H1 (cell line): ENCODE measurements at regions not wholly inside any gene's neighbourhood (a gene's known extent, or its start where the extent isn't known, plus 50 kb on each side); places are given as distances from the start of the nearest gene placed in this dataset.

Experiments
- CTCF ChIA-PET: fragments of 300-600 bp; sonication (Branson Sonifier 250); formaldehyde crosslinking; loops from one replicate; lab custom pipeline; 2021; ENCODE audit not compliant: partially characterized antibody; lab: Charles Lee
- POLR2A ChIA-PET: fragments of 300-600 bp; sonication (Branson Sonifier 250); formaldehyde crosslinking; loops from one replicate; lab custom pipeline; 2021; ENCODE audit warnings: inconsistent platforms; ENCODE audit not compliant: partially characterized antibody; lab: Charles Lee
- DNase-seq, 2 experiments: peaks; one replicate each; pipeline versions ENCODE4 v3.0.0 to v3.0.0-alpha.2; 2010 to 2022; ENCODE audit warnings: low spot score in 2 of 2, low read depth in 1 of 2, mixed read lengths in 1 of 2
- FAIRE-seq: peaks from 2 replicates; lab custom pipeline; 2011; peaks lifted over from hg19 to GRCh38; lab: Jason Lieb, UNC
- H2AFZ ChIP-seq: 2 replicates; pipeline ENCODE4 v1.8.1; 2012; ENCODE audit warnings: low read length, inconsistent platforms
- H2AK5ac ChIP-seq: 2 replicates; pipeline ENCODE4 v1.6.1; 2013; ENCODE audit warnings: low read depth, low read length
- H2BK120ac ChIP-seq: replicated peaks from 2 replicates; pipeline ENCODE3; 2013; ENCODE audit warnings: low read depth, low read length, inconsistent platforms
- H2BK12ac ChIP-seq: 2 replicates; pipeline ENCODE4 v1.6.1; 2013; ENCODE audit warnings: low read depth, low read length
- H2BK15ac ChIP-seq: 2 replicates; pipeline ENCODE4 v1.6.1; 2013; ENCODE audit warnings: low read length
- H2BK20ac ChIP-seq: 2 replicates; pipeline ENCODE4 v1.6.1; 2013; ENCODE audit warnings: low read length
- H2BK5ac ChIP-seq: 2 replicates; pipeline ENCODE4 v1.6.1; 2013; ENCODE audit warnings: low read depth, low read length
- H3K14ac ChIP-seq: 2 replicates; pipeline ENCODE4 v1.6.1; 2013; ENCODE audit warnings: inconsistent platforms; ENCODE audit not compliant: insufficient read length
- H3K18ac ChIP-seq: 2 replicates; pipeline ENCODE4 v1.6.1; 2013; ENCODE audit warnings: low read length; ENCODE audit errors: extremely low read depth
- H3K23ac ChIP-seq: 2 replicates; pipeline ENCODE4 v1.6.1; 2013; ENCODE audit warnings: inconsistent platforms; ENCODE audit not compliant: insufficient read length
- H3K23me2 ChIP-seq: 2 replicates; pipeline ENCODE4 v1.6.1; 2013; ENCODE audit warnings: low read depth, low read length
- H3K27ac ChIP-seq: 2 replicates; pipeline ENCODE4 v1.6.1; 2011; ENCODE audit warnings: low read depth, low read length, inconsistent platforms
- H3K27me3 ChIP-seq, 4 experiments: replicated peaks in 1 of 4; 1 replicate in 1 of 4; 2 replicates in 3 of 4; pipeline versions ENCODE4 v1.6.1 to v1.8.1; 2011 to 2013; ENCODE audit warnings: low read length in 3 of 4, mild to moderate bottlenecking in 3 of 4, inconsistent platforms in 2 of 4, mixed read lengths in 2 of 4, moderate library complexity in 1 of 4; ENCODE audit not compliant: control insufficient read depth in 3 of 4, insufficient read depth in 3 of 4; ENCODE audit errors: extremely low read depth in 1 of 4
- H3K36me3 ChIP-seq, 4 experiments: 2 replicates each; pipeline versions ENCODE4 v1.6.1 to v1.8.1; 2011 to 2013; ENCODE audit warnings: mild to moderate bottlenecking in 4 of 4, low read length in 3 of 4, moderate library complexity in 2 of 4, control low read depth in 1 of 4, inconsistent platforms in 1 of 4; ENCODE audit not compliant: insufficient read depth in 4 of 4, control insufficient read depth in 2 of 4
- H3K4ac ChIP-seq: replicated peaks from 2 replicates; pipeline ENCODE3; 2013; ENCODE audit warnings: low read length, low read depth, mixed read lengths, inconsistent platforms; ENCODE audit not compliant: insufficient read length
- H3K4me1 ChIP-seq, 4 experiments: replicated peaks in 1 of 4; 1 replicate in 1 of 4; 2 replicates in 3 of 4; pipeline versions ENCODE4 v1.6.1 to v1.8.1; 2011 to 2013; ENCODE audit warnings: low read length in 3 of 4, inconsistent platforms in 2 of 4, mixed read lengths in 1 of 4; ENCODE audit not compliant: insufficient read depth in 4 of 4, control insufficient read depth in 3 of 4
- H3K4me2 ChIP-seq, 2 experiments: 2 replicates each; pipeline versions ENCODE4 v1.6.1 to v1.8.1; 2011 to 2013; ENCODE audit warnings: low read depth in 2 of 2, low read length in 2 of 2, control low read depth in 1 of 2, inconsistent platforms in 1 of 2, mild to moderate bottlenecking in 1 of 2; ENCODE audit not compliant: insufficient read depth in 1 of 2
- H3K4me3 ChIP-seq, 4 experiments: fragments of 200-600, 300-600 bp in 1 of 4; sonication (generic), shearing (Covaris generic), sonication (Bioruptor Twin) in 1 of 4; 2 replicates each; pipeline versions ENCODE4 v1.5.1 to v1.8.1; 2011 to 2016; ENCODE audit warnings: low read length in 4 of 4, low read depth in 3 of 4, control low read depth in 2 of 4, inconsistent platforms in 2 of 4, mild to moderate bottlenecking in 2 of 4, mixed read lengths in 1 of 4, moderate library complexity in 1 of 4; ENCODE audit not compliant: insufficient read depth in 2 of 4; ENCODE audit errors: extremely low read depth in 1 of 4
- H3K56ac ChIP-seq: replicated peaks from 2 replicates; pipeline ENCODE3; 2013; ENCODE audit warnings: low read depth, mild to moderate bottlenecking, mixed read lengths, low read length, inconsistent platforms; ENCODE audit not compliant: insufficient read length
- H3K79me1 ChIP-seq: 2 replicates; pipeline ENCODE4 v1.6.1; 2013; ENCODE audit warnings: low read depth, low read length, control low read depth
- H3K79me2 ChIP-seq, 2 experiments: 2 replicates each; pipeline versions ENCODE4 v1.6.1 to v1.8.1; 2012 to 2013; ENCODE audit warnings: low read length in 2 of 2, mild to moderate bottlenecking in 2 of 2, inconsistent platforms in 1 of 2; ENCODE audit not compliant: insufficient read depth in 2 of 2, control insufficient read depth in 1 of 2
- H3K9ac ChIP-seq, 4 experiments: replicated peaks in 1 of 4; 1 replicate in 1 of 4; 2 replicates in 3 of 4; pipeline versions ENCODE4 v1.6.1 to v1.8.1; 2011 to 2013; ENCODE audit warnings: low read depth in 3 of 4, low read length in 3 of 4, control low read depth in 2 of 4, mild to moderate bottlenecking in 2 of 4, moderate library complexity in 2 of 4, inconsistent platforms in 1 of 4; ENCODE audit errors: extremely low read depth in 1 of 4
- H3K9me3 ChIP-seq, 2 experiments: 2 replicates each; pipeline versions ENCODE4 v1.6.1 to v1.8.1; 2012 to 2013; ENCODE audit warnings: mild to moderate bottlenecking in 2 of 2, moderate library complexity in 2 of 2, control low read depth in 1 of 2, inconsistent platforms in 1 of 2, low read depth in 1 of 2, low read length in 1 of 2, mixed read lengths in 1 of 2; ENCODE audit not compliant: insufficient read depth in 2 of 2
- H4K20me1 ChIP-seq, 2 experiments: replicated peaks in 1 of 2; 2 replicates each; pipeline versions ENCODE3 to v1.8.1; 2011 to 2013; ENCODE audit warnings: inconsistent platforms in 2 of 2, low read length in 2 of 2, mild to moderate bottlenecking in 1 of 2; ENCODE audit not compliant: insufficient read depth in 2 of 2, control insufficient read depth in 1 of 2
- H4K5ac ChIP-seq: 2 replicates; pipeline ENCODE4 v1.6.1; 2013; ENCODE audit warnings: low read length, low read depth, mixed read lengths, inconsistent platforms; ENCODE audit not compliant: insufficient read length
- H4K8ac ChIP-seq: 2 replicates; pipeline ENCODE4 v1.8.0; 2013; ENCODE audit warnings: mild to moderate bottlenecking, moderate library complexity, low read length, inconsistent platforms; ENCODE audit not compliant: insufficient read depth; ENCODE audit errors: extremely low read depth
- H4K91ac ChIP-seq: replicated peaks from 2 replicates; pipeline ENCODE3; 2013; ENCODE audit warnings: low read length, mixed read lengths, inconsistent platforms; ENCODE audit not compliant: insufficient read length
- BACH1 ChIP-seq: IDR thresholded peaks from 2 replicates; pipeline ENCODE4 v1.6.1; 2012; ENCODE audit warnings: low read length, improper control_type of control experiment
- CBX5 ChIP-seq: fragments of 300-800, 300-1000 bp; sonication (generic); IDR thresholded peaks from 2 replicates; pipeline ENCODE4 v1.7.1; 2016; ENCODE audit warnings: antibody characterized with exemption, low read length, low read depth
- CHD2 ChIP-seq: IDR thresholded peaks from 2 replicates; pipeline ENCODE4 v1.6.1; 2012; ENCODE audit warnings: low read length, improper control_type of control experiment
- EZH2 ChIP-seq: fragments of 200-600 bp; sonication (generic); IDR thresholded peaks from 2 replicates; pipeline ENCODE4 v1.7.1; 2012; ENCODE audit warnings: low read depth, mild to moderate bottlenecking, moderate library complexity, low read length, inconsistent platforms; ENCODE audit not compliant: severe bottlenecking
- GABPA ChIP-seq: IDR thresholded peaks from 2 replicates; pipeline ENCODE4 v1.6.1; 2011; ENCODE audit warnings: mild to moderate bottlenecking, low read length, moderate library complexity, borderline replicate concordance; ENCODE audit not compliant: insufficient read depth
- GTF2F1 ChIP-seq: IDR thresholded peaks from 2 replicates; pipeline ENCODE4 v1.6.1; 2012; ENCODE audit warnings: low read depth, low read length, improper control_type of control experiment, borderline replicate concordance
- KDM4A ChIP-seq: IDR thresholded peaks from one replicate; pipeline ENCODE4 v1.7.1; 2012; ENCODE audit warnings: low read depth, mild to moderate bottlenecking, moderate library complexity, low read length, inconsistent platforms; ENCODE audit not compliant: severe bottlenecking
- KDM5A ChIP-seq: fragments of 200-600 bp; IDR thresholded peaks from 2 replicates; pipeline ENCODE4 v1.7.1; 2012; ENCODE audit warnings: mild to moderate bottlenecking, low read length, inconsistent platforms, mixed read lengths
- MAX ChIP-seq: IDR thresholded peaks from 2 replicates; pipeline ENCODE4 v1.6.1; 2012; ENCODE audit warnings: inconsistent platforms
- NANOG ChIP-seq: IDR thresholded peaks from 2 replicates; pipeline ENCODE4 v1.6.1; 2011; ENCODE audit warnings: low read length, low read depth, mild to moderate bottlenecking, inconsistent platforms; ENCODE audit not compliant: insufficient read depth, poor library complexity, severe bottlenecking
- PHF8 ChIP-seq: fragments of 200-600 bp; sonication (generic); conservative IDR thresholded peaks from 2 replicates; pipeline ENCODE4 v1.7.1; 2012; ENCODE audit warnings: low read depth, mild to moderate bottlenecking, inconsistent platforms, low read length, moderate library complexity
- RAD21 ChIP-seq, 2 experiments: IDR thresholded peaks in 1 of 2; conservative IDR thresholded peaks in 1 of 2; 2 replicates each; pipeline ENCODE4 v1.6.1; 2011; ENCODE audit warnings: low read depth in 2 of 2, low read length in 2 of 2, improper control_type of control experiment in 1 of 2, inconsistent platforms in 1 of 2, mild to moderate bottlenecking in 1 of 2, moderate library complexity in 1 of 2
- YY1 ChIP-seq: IDR thresholded peaks from 2 replicates; pipeline ENCODE4 v1.6.1; 2011; ENCODE audit warnings: low read depth, mild to moderate bottlenecking, low read length
- ZNF274 ChIP-seq: IDR thresholded peaks from 2 replicates; pipeline ENCODE4 v1.7.0; 2012; ENCODE audit warnings: low read length, borderline replicate concordance; ENCODE audit errors: extremely low read depth
- WGBS, 2 experiments: shearing (Covaris generic) in 1 of 2; methylation state at CpG; one replicate each; pipeline versions ENCODE4 v1.1.6 to v1.1.7; 2013 to 2015; ENCODE audit warnings: low lambda C conversion rate in 2 of 2, mixed read lengths in 2 of 2, inconsistent platforms in 1 of 2, low coverage in 1 of 2, missing lambda C conversion rate in 1 of 2; ENCODE audit not compliant: insufficient replicate concordance in 2 of 2, insufficient coverage in 1 of 2, insufficient read length in 1 of 2; ENCODE audit errors: extremely low coverage in 1 of 2, missing lambda C conversion rate in 1 of 2; 5-methylcytosine and 5-hydroxymethylcytosine counted together

GRCh38 chr6:76330031-76330430 is 257.6 kb upstream of the IMPG1 start:
- no peak for FAIRE-seq
- Histone ChIP-seq H2BK120ac (no peak overlapping the region), H3K4me1 (peaks cover 0 to 4% (median 0%) of the 10 kb centered on the region in 4 experiments; a peak in 1 of 7 replicates), H2AK5ac (no peak overlapping the region), H3K9ac (no peak overlapping the region), H3K79me1 (no peaks in the 10 kb centered on the region), H2BK12ac (no peak overlapping the region), H3K23ac (no peak overlapping the region), H3K14ac (no peak overlapping the region), H3K9me3 (peaks cover 3% of the 10 kb centered on the region in 2 experiments; a peak in 2 of 4 replicates), H3K36me3 (no peaks in the 10 kb centered on the region; a peak in 2 of 8 replicates), H4K5ac (no peak overlapping the region), H3K4ac (no peak overlapping the region), H4K91ac (no peak overlapping the region), H3K18ac (no peak overlapping the region), H3K23me2 (no peaks in the 10 kb centered on the region), H3K4me2 (no peak overlapping the region), H4K8ac (no peak overlapping the region), H3K4me3 (no peak overlapping the region), H2BK15ac (no peak overlapping the region), H2BK5ac (no peak overlapping the region), H3K79me2 (no peaks in the 10 kb centered on the region), H3K27ac (no peak overlapping the region), H4K20me1 (no peaks in the 10 kb centered on the region), H2BK20ac (no peak overlapping the region), H3K56ac (no peak overlapping the region), H3K27me3 (no peaks in the 10 kb centered on the region), H2AFZ (no peak overlapping the region)
- WGBS, 2 experiments, result 89% methylated on average over 4 of the region's 4 CpGs; no CpG with 5 or more reads in 1 of the 2 experiments
- no peak for DNase-seq
- CTCF ChIA-PET, result interaction anchor here (0.6 kb wide), 1 partner anchor 26 kb away, joined by 3 read pairs; no protein-coding TSS in a partner anchor
- POLR2A ChIA-PET, result no interaction called here
- TF ChIP-seq KDM5A (no peak), PHF8 (no peak), CHD2 (no peak), CBX5 (no peak), ZNF274 (no peak), NANOG (no peak), MAX (no peak), EZH2 (no peak), GTF2F1 (no peak), RAD21 (IDR thresholded peaks at IDR 0.05 in 1 of 2, conservative IDR thresholded peaks at IDR 0.05 in 1 of 2; ENCODE audit: low read depth in 2 of 2, low read length in 2 of 2) (no peak; a peak in 1 of 4 replicates), GABPA (no peak), KDM4A (no peak), BACH1 (no peak), YY1 (no peak)
